Adipocyte (in vitro differentiated cells): ENCODE measurements at regions not wholly inside any gene's neighbourhood (a gene's known extent, or its start where the extent isn't known, plus 50 kb on each side); places are given as distances from the start of the nearest gene placed in this dataset.

Experiments used
- DNase-seq: peaks from one replicate; pipeline ENCODE4 v3.0.0-alpha.2; 2015; ENCODE audit warnings: low read depth
- H3K27me3 ChIP-seq: replicated peaks from 2 replicates; pipeline ENCODE4 v1.7.0; 2013; ENCODE audit warnings: mild to moderate bottlenecking, low read length, moderate library complexity; ENCODE audit not compliant: control insufficient read depth, insufficient read depth
- H3K36me3 ChIP-seq: 2 replicates; pipeline ENCODE4 v1.7.0; 2013; ENCODE audit warnings: low read length, mild to moderate bottlenecking, moderate library complexity; ENCODE audit not compliant: control insufficient read depth, insufficient read depth, severe bottlenecking
- H3K4me1 ChIP-seq: 2 replicates; pipeline ENCODE4 v1.7.0; 2013; ENCODE audit warnings: mild to moderate bottlenecking, low read length, moderate library complexity; ENCODE audit not compliant: control insufficient read depth, insufficient read depth
- H3K4me3 ChIP-seq: 2 replicates; pipeline ENCODE4 v1.7.0; 2013; ENCODE audit warnings: mild to moderate bottlenecking, low read length, moderate library complexity
- H3K9ac ChIP-seq: 2 replicates; pipeline ENCODE4 v1.7.0; 2013; ENCODE audit warnings: mild to moderate bottlenecking, low read length, moderate library complexity
- H3K9me3 ChIP-seq: 2 replicates; pipeline ENCODE4 v1.7.0; 2013; ENCODE audit warnings: mild to moderate bottlenecking, low read length, moderate library complexity; ENCODE audit not compliant: control insufficient read depth

DNA sequence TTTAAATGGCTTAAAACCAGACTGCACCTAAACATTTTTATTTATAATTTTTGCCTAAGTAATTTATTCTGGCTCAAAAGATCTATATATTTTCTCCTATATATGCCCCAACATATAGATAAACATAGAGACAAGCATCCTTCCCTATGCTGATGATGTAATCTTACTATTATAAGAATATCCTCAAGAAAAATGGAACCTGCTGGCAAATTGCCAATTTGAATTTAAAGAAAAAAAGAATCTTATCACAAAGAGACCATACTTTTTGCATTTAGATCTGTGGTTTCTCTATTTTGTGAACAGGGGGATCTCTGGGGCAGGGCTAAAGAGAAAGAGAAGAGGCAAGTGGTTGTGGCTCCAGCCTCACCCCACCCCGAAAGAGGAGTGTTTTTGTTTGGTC is 107.2 kb upstream of the CMC1 start:
- Histone ChIP-seq H3K27me3 (no peaks in the 10 kb centered on the region), H3K4me1 (peaks cover 7% of the 10 kb centered on the region), H3K36me3 (no peaks in the 10 kb centered on the region), H3K9ac (no peak overlapping the region), H3K4me3 (no peak overlapping the region), H3K9me3 (no peaks in the 10 kb centered on the region)
- DNase-seq, result no peak

DNA sequence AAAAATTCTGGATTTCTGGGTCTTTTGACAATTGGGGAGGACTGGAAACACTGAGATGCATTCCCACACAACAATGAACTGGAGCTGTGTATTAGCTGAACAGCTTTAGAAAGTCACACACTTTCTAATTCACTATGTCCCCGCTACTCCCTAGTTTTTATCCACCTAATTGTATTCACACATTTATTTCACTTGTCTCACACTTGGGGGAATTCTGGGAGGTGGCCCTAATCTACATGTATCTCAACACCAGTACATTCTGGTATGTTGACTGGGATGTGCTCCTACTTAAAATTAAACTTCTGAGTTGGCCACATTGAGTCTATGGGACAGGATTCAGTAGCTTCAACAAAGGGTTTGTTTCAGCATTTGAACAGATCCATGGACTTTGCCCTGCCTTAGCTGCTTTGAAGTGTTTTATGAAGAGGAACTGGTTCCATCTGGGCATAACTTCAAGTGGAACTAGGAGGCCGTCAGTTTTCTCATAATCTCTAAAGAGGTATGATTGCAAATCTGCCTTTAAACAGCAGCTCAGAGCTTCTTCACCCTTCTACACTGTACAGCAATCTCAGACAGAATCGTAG is 106.5 kb upstream of the CMC1 start:
- H3K4me1 ChIP-seq, result peaks cover 14% of the 10 kb centered on the region
- no peaks in the 10 kb centered on the region for H3K9me3 ChIP-seq
- no peaks in the 10 kb centered on the region for H3K36me3 ChIP-seq
- no peaks in the 10 kb centered on the region for H3K27me3 ChIP-seq
- H3K4me3 ChIP-seq, result no peak overlapping the region
- no peak overlapping the region for H3K9ac ChIP-seq
- no peak for DNase-seq

DNA sequence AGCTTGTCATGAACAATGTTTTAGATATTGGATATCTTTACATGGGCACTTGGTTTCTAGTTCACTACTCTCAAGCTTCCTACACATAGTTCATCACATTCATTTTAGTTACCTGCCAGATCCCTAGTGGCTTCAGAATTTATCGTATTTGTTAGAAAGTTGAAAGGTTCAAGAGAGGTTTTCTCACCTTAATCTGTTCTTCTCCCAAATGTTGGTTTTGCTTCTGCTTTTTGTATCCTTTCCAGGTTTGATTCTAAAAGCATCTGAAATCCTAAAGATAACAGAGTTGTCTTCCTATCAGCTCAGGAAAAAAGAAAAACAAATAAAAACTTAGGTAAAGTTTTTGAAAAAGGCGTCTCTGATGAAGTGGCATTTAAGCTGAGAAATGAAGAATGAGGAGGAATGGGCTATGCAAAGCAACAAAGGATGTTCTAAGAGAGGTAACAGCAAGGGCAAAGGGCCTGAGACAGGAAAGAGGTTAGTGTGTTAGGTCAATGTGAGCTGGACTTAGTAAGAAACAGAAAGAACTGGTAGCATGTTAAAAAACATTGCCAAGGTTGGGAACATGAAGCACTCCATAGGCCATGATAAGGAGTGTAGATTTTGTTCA is 104.7 kb upstream of the CMC1 start:
- H3K4me1 ChIP-seq, result peaks cover 26% of the 10 kb centered on the region

GRCh38 chr3:28138043-28138610 is 103.3 kb upstream of the CMC1 start:
- H3K27me3 ChIP-seq, result no peaks in the 10 kb centered on the region
- no peak overlapping the region for H3K4me3 ChIP-seq
- no peaks in the 10 kb centered on the region for H3K9me3 ChIP-seq
- H3K4me1 ChIP-seq, result peaks cover 37% of the 10 kb centered on the region
- DNase-seq, result no peak
- H3K36me3 ChIP-seq, result no peaks in the 10 kb centered on the region
- no peak overlapping the region for H3K9ac ChIP-seq

More for the DNA sequence above, 104.7 kb upstream of the CMC1 start:
- H3K36me3 ChIP-seq, result no peaks in the 10 kb centered on the region
- H3K9ac ChIP-seq, result no peak overlapping the region
- H3K9me3 ChIP-seq, result no peaks in the 10 kb centered on the region
- no peak for DNase-seq
- H3K27me3 ChIP-seq, result no peaks in the 10 kb centered on the region
- no peak overlapping the region for H3K4me3 ChIP-seq

- Histone ChIP-seq H3K36me3 (no peaks in the 10 kb centered on the region), H3K9ac (no peak overlapping the region), H3K9me3 (no peaks in the 10 kb centered on the region), H3K27me3 (no peaks in the 10 kb centered on the region), H3K4me3 (peak overlapping the region; percentile 11), H3K4me1 (peaks cover 38% of the 10 kb centered on the region)
- DNase-seq, result no peak
Observed at GRCh38 chr3:28139288-28139687, 102.1 kb upstream of the CMC1 start.

DNA sequence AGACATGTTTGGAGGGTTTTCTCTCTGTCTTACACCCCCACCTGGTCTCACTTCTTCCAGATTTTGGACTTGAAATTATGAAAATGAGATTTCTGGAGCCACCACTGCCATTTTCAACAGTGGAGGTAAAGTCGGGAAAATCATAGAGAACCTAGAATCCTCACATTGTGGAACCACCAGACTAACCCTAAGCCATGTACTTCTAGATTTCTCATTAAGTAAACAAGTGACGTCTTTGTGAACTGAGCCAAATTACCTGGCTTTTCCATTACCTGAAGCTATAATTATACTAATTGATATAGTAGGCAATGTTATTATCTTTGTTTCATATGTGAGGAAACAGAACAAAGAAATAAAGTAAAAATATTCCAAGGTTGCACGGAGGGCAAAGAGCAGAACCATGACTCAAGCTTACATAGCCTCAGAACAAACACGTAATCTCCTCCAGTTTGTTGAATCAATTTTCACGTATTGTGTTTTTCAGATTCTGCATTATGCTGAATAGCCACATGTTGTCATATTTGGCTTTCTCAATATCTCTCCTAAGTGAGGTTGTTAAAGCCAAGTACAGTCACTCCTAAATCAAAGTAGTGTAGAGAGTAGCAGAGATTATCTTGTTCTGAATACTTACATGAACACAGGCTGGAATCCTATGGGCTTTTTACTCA is 101.3 kb upstream of the CMC1 start:
- peak overlapping the region; percentile 11 for H3K4me3 ChIP-seq

GRCh38 chr3:28140664-28141063 is 100.8 kb upstream of the CMC1 start:
- no peak overlapping the region for H3K9ac ChIP-seq
- H3K4me3 ChIP-seq, result no peak overlapping the region
- H3K27me3 ChIP-seq, result no peaks in the 10 kb centered on the region
- no peaks in the 10 kb centered on the region for H3K9me3 ChIP-seq
- no peak for DNase-seq
- H3K36me3 ChIP-seq, result no peaks in the 10 kb centered on the region
- H3K4me1 ChIP-seq, result peaks cover 42% of the 10 kb centered on the region

More for the DNA sequence above, 101.3 kb upstream of the CMC1 start:
- H3K9ac ChIP-seq, result no peak overlapping the region
- H3K27me3 ChIP-seq, result no peaks in the 10 kb centered on the region
- H3K9me3 ChIP-seq, result no peaks in the 10 kb centered on the region
- H3K4me1 ChIP-seq, result peaks cover 40% of the 10 kb centered on the region
- no peak for DNase-seq
- no peaks in the 10 kb centered on the region for H3K36me3 ChIP-seq

- H3K36me3 ChIP-seq, result no peaks in the 10 kb centered on the region
- peaks cover 8% of the 10 kb centered on the region for H3K9me3 ChIP-seq
- H3K27me3 ChIP-seq, result no peaks in the 10 kb centered on the region
- DNase-seq, result no peak
- H3K4me1 ChIP-seq, result peaks cover 24% of the 10 kb centered on the region
- H3K9ac ChIP-seq, result no peak overlapping the region
- no peak overlapping the region for H3K4me3 ChIP-seq
Observed at GRCh38 chr3:28149960-28150359, 91.5 kb upstream of the CMC1 start.

GRCh38 chr3:28150465-28151206 is 90.8 kb upstream of the CMC1 start:
- Histone ChIP-seq H3K36me3 (no peaks in the 10 kb centered on the region), H3K4me1 (peaks cover 21% of the 10 kb centered on the region)

DNA sequence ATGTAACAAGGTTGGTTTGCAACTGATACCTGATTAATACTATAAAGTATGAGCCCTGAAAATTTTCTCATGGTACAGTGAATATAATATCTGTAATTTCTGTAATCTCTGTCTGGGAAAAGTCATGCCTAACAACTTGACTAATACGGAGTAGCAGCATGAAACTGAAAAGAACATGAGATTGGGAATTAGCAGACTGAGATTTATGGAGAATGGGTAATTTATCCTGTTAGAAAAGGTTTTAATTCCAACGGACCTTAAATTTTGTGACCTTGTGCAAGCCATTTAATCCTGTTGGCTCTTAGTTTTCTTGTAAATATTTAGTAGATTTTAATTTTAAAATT is 90.2 kb upstream of the CMC1 start:
- H3K9ac ChIP-seq, result peak overlapping the region; percentile 75
- H3K36me3 ChIP-seq, result no peaks in the 10 kb centered on the region
- H3K9me3 ChIP-seq, result peaks cover 8% of the 10 kb centered on the region
- peaks cover 21% of the 10 kb centered on the region for H3K4me1 ChIP-seq
- peak overlapping the region; percentile 67 for H3K4me3 ChIP-seq
- no peaks in the 10 kb centered on the region for H3K27me3 ChIP-seq
- no peak for DNase-seq

More at GRCh38 chr3:28150465-28151206, 90.8 kb upstream of the CMC1 start:
- Histone ChIP-seq H3K27me3 (no peaks in the 10 kb centered on the region), H3K9me3 (peaks cover 8% of the 10 kb centered on the region), H3K4me3 (peak overlapping the region; percentile 67), H3K9ac (peak overlapping the region; percentile 75)
- peak; percentile 21 for DNase-seq
